ENCODE measurements at regions not wholly inside any gene's neighbourhood (a gene's known extent, or its start where the extent isn't known, plus 50 kb on each side); places are given as distances from the start of the nearest gene placed in this dataset.

- Histone ChIP-seq H3K4me1 (no peaks in the 10 kb centered on the region), H3K27ac (no peak overlapping the region), H3K4me2 (no peak overlapping the region), H3K9me3 (no peaks in the 10 kb centered on the region), H3K4me3 (no peak overlapping the region)
- FAIRE-seq (no peak), DNase-seq (ENCODE audit: low read depth in 1 of 2, low spot score in 1 of 2) (no peak), ATAC-seq (no peak)
- TF ChIP-seq POLR2AphosphoS2 (conservative IDR thresholded peaks at IDR 0.05; ENCODE audit: low read length) (no peak), BHLHE40 (IDR thresholded peaks at IDR 0.05; ENCODE audit: low read depth, low read length) (no peak), HDAC2 (IDR thresholded peaks at IDR 0.05) (no peak), KDM1A (IDR thresholded peaks at IDR 0.05; ENCODE audit: low read depth) (no peak), HOXA7 (CRISPR knock-in tag; IDR thresholded peaks at IDR 0.05) (no peak), PHF8 (IDR thresholded peaks at IDR 0.05; ENCODE audit: borderline replicate concordance, low read depth) (no peak), EHF (CRISPR knock-in tag; IDR thresholded peaks at IDR 0.05) (no peak), MAZ (IDR thresholded peaks at IDR 0.05; ENCODE audit: borderline replicate concordance, low read depth, low read length) (no peak), CBX2 (IDR thresholded peaks at IDR 0.05; ENCODE audit: borderline replicate concordance, low read depth) (no peak), POLR2A (IDR thresholded peaks at IDR 0.05; ENCODE audit: low read length) (no peak), CEBPB (IDR thresholded peaks at IDR 0.05) (no peak), HMGXB4 (CRISPR knock-in tag; IDR thresholded peaks at IDR 0.05; ENCODE audit: borderline replicate concordance) (no peak), HOXB13 (CRISPR knock-in tag; IDR thresholded peaks at IDR 0.05; ENCODE audit: low read depth) (no peak), RAD21 (conservative IDR thresholded peaks at IDR 0.05 in 1 of 2, IDR thresholded peaks at IDR 0.05 in 1 of 2) (no peak), ZC3H11A (IDR thresholded peaks at IDR 0.05) (no peak), RNF2 (IDR thresholded peaks at IDR 0.05; ENCODE audit: borderline replicate concordance, low read depth) (no peak), SREBF2 (IDR thresholded peaks at IDR 0.05) (no peak), HEYL (CRISPR knock-in tag; IDR thresholded peaks at IDR 0.05) (no peak), NFE2L2 (conservative IDR thresholded peaks at IDR 0.05; ENCODE audit: low read length) (no peak), BCL3 (IDR thresholded peaks at IDR 0.05) (no peak)
- WGBS (ENCODE audit: missing lambda C conversion rate): 15% methylated on average over 2 of the region's 2 CpGs
- CTCF ChIA-PET: interaction anchor here (0.6 to 1.1 kb wide), 2 partner anchors 8 to 618 kb away, joined by 3 read pairs; no protein-coding TSS in a partner anchor
- POLR2A ChIA-PET: no interaction called here
Measured at GRCh38 chr5:2803751-2804150, 52.3 kb upstream of the IRX2 start.

GRCh38 chr5:2802693-2803365 lies 51.4 kb upstream of the IRX2 start:
- no peaks in the 10 kb centered on the region for H3K9me3 ChIP-seq
- ATAC-seq (no peak), FAIRE-seq (no peak), DNase-seq (ENCODE audit: low read depth in 1 of 2, low spot score in 1 of 2) (no peak)
- ChIA-PET POLR2A (no interaction called here), CTCF (no interaction called here)
- no peaks in the 10 kb centered on the region for H3K4me1 ChIP-seq
- no peak overlapping the region for H3K4me2 ChIP-seq
- no peak overlapping the region for H3K27ac ChIP-seq
- no peak for TF ChIP-seq GATA3 (IDR thresholded peaks at IDR 0.05; ENCODE audit: borderline replicate concordance)
- no peak for TF ChIP-seq HEYL (CRISPR knock-in tag; IDR thresholded peaks at IDR 0.05)
- TF ChIP-seq RFX5 (IDR thresholded peaks at IDR 0.05): no peak
- no peak for TF ChIP-seq ELK1 (IDR thresholded peaks at IDR 0.05; ENCODE audit: low read depth, low read length)
- TF ChIP-seq RARB (CRISPR knock-in tag; IDR thresholded peaks at IDR 0.05): no peak
- no peak for TF ChIP-seq CEBPB (IDR thresholded peaks at IDR 0.05)
- no peak for TF ChIP-seq CHD2 (IDR thresholded peaks at IDR 0.05; ENCODE audit: low read length, partially characterized antibody)
- 13% methylated on average over 10 of the region's 10 CpGs for WGBS (ENCODE audit: missing lambda C conversion rate)
- H3K4me3 ChIP-seq: no peak overlapping the region

All from A549 (cell line).